Esophagus squamous epithelium (tissue), 5 donors: ENCODE measurements at regions not wholly inside any gene's neighbourhood (a gene's known extent, or its start where the extent isn't known, plus 50 kb on each side); places are given as distances from the start of the nearest gene placed in this dataset.
"Not testable (repeated sequence)": the region's sequence is repeated elsewhere in the genome, so short reads cannot be mapped to it uniquely, and the experiment has no call there.

Experiments used
- DNase-seq: peaks from one replicate; lab custom pipeline; 2025; lab: John Stamatoyannopoulos, UW
- H3K27ac ChIP-seq, 4 donors: fragments of 200-600 bp; sonication (generic); one replicate each; pipeline ENCODE4 v1.5.1; 2016 to 2019; ENCODE audit warnings: mild to moderate bottlenecking in 1 of 4
- H3K27me3 ChIP-seq, 4 donors: fragments of 200-600 bp; sonication (generic); 1 replicate in 3 of 4; 2 replicates in 1 of 4; pipeline versions ENCODE4 v1.5.1 to v1.6.0; 2017 to 2021; ENCODE audit warnings: antibody characterized with exemption in 1 of 4
- H3K36me3 ChIP-seq, 3 donors: fragments of 200-600 bp; sonication (generic); one replicate each; pipeline ENCODE4 v1.5.1; 2016 to 2019
- H3K4me1 ChIP-seq, 3 donors: fragments of 200-600 bp; sonication (generic); one replicate each; pipeline ENCODE4 v1.5.1; 2017 to 2019
- H3K4me3 ChIP-seq, 4 donors: fragments of 200-600 bp; sonication (generic); 1 replicate in 3 of 4; 2 replicates in 1 of 4; pipeline ENCODE4 v1.5.1; 2016 to 2019; ENCODE audit warnings: mild to moderate bottlenecking in 2 of 4, moderate library complexity in 1 of 4
- H3K9me3 ChIP-seq, 3 donors: fragments of 200-600 bp; sonication (generic); one replicate each; pipeline ENCODE4 v1.5.1; 2016 to 2019
- CTCF ChIP-seq, 6 experiments: fragments of 450-650 bp in 4 of 6; fragments of 200-600 bp in 2 of 6; sonication (generic) in 2 of 6; IDR thresholded peaks; one replicate each; pipeline ENCODE4 v1.5.1; 2016 to 2019; ENCODE audit warnings: antibody characterized with exemption in 6 of 6, mild to moderate bottlenecking in 4 of 6, moderate library complexity in 4 of 6
- POLR2A ChIP-seq, 4 donors: fragments of 450-650 bp; IDR thresholded peaks; one replicate each; pipeline ENCODE4 v1.6.1; 2017; ENCODE audit warnings: antibody characterized with exemption in 4 of 4, mild to moderate bottlenecking in 4 of 4, moderate library complexity in 3 of 4
- WGBS, 2 donors: methylation state at CpG; one replicate each; pipeline ENCODE4 v1.1.5; 2018; 5-methylcytosine and 5-hydroxymethylcytosine counted together
- intact Hi-C: fragments of 100-400 bp; cut with DNase I; formaldehyde crosslinking; loops from one replicate; pipeline ENCODE4 v1.15.0; 2022
- donor health status: DM: yes; HTN: yes; CAD: no.

GRCh38 chr13:86253497-86253896, 454.3 kb upstream of the SLITRK6 start:
- not testable (repeated sequence) for DNase-seq
- no CpG with 5 or more reads among the region's 5 CpGs for WGBS, 2 donors

GRCh38 chr13:86255820-86256219, 456.6 kb upstream of the SLITRK6 start:
- H3K36me3 ChIP-seq, H3K27ac ChIP-seq, H3K27me3 ChIP-seq, H3K4me1 ChIP-seq, H3K4me3 ChIP-seq, intact Hi-C loops, H3K9me3 ChIP-seq, DNase-seq: not testable (repeated sequence)
- WGBS, 2 donors = no CpG with 5 or more reads among the region's 2 CpGs

More at GRCh38 chr13:86253497-86253896, 454.3 kb upstream of the SLITRK6 start:
- H3K9me3 ChIP-seq, H3K36me3 ChIP-seq, H3K4me3 ChIP-seq, H3K27ac ChIP-seq, intact Hi-C loops, H3K4me1 ChIP-seq, H3K27me3 ChIP-seq: not testable (repeated sequence)

GRCh38 chr13:86269511-86269910, 470.3 kb upstream of the SLITRK6 start:
- no peak for TF ChIP-seq CTCF (IDR thresholded peaks at IDR 0.05)
- TF ChIP-seq POLR2A (IDR thresholded peaks at IDR 0.05) = no peak
- H3K4me3 ChIP-seq = no peak overlapping the region
- no peaks in the 10 kb centered on the region for H3K36me3 ChIP-seq
- intact Hi-C loops = no loop called here
- H3K27me3 ChIP-seq = no peaks in the 10 kb centered on the region
- DNase-seq = no peak
- H3K27ac ChIP-seq = no peak overlapping the region
- H3K4me1 ChIP-seq = no peaks in the 10 kb centered on the region
- no peaks in the 10 kb centered on the region for H3K9me3 ChIP-seq

- Histone ChIP-seq H3K36me3 (no peaks in the 10 kb centered on the region), H3K27me3 (no peaks in the 10 kb centered on the region), H3K4me1 (no peaks in the 10 kb centered on the region), H3K27ac (no peak overlapping the region), H3K4me3 (no peak overlapping the region), H3K9me3 (peaks cover 0 to 3% (median 0%) of the 10 kb centered on the region in 3 donors)
- no peak for DNase-seq
- WGBS, 2 donors = 0 to 3% methylated on average over 2 of the region's 2 CpGs
- TF ChIP-seq CTCF (IDR thresholded peaks at IDR 0.05) (no peak), POLR2A (IDR thresholded peaks at IDR 0.05) (no peak)
- intact Hi-C loops = no loop called here
These were observed 483.2 kb upstream of the SLITRK6 start for GRCh38 chr13:86282442-86282841.

- no peak for DNase-seq
- Histone ChIP-seq H3K4me1 (no peaks in the 10 kb centered on the region), H3K4me3 (no peak overlapping the region), H3K27me3 (no peaks in the 10 kb centered on the region), H3K27ac (no peak overlapping the region), H3K36me3 (no peaks in the 10 kb centered on the region), H3K9me3 (peaks cover 0 to 3% (median 0%) of the 10 kb centered on the region in 3 donors)
- TF ChIP-seq POLR2A (IDR thresholded peaks at IDR 0.05) (no peak), CTCF (IDR thresholded peaks at IDR 0.05) (no peak)
- 76 to 78% methylated on average over 3 of the region's 3 CpGs for WGBS, 2 donors
- intact Hi-C loops = no loop called here
These were observed 483.8 kb upstream of the SLITRK6 start for GRCh38 chr13:86283031-86283430.

GRCh38 chr13:86298725-86299124, 499.5 kb upstream of the SLITRK6 start:
- 54% methylated on average over 3 of the region's 3 CpGs for WGBS, 2 donors
- Histone ChIP-seq H3K27me3 (no peaks in the 10 kb centered on the region), H3K36me3 (no peaks in the 10 kb centered on the region), H3K4me1 (no peaks in the 10 kb centered on the region), H3K27ac (no peak overlapping the region), H3K9me3 (no peaks in the 10 kb centered on the region), H3K4me3 (no peak overlapping the region)
- intact Hi-C loops = no loop called here
- TF ChIP-seq CTCF (IDR thresholded peaks at IDR 0.05) (no peak), POLR2A (IDR thresholded peaks at IDR 0.05) (no peak)
- no peak for DNase-seq
